ENCODE measurements at regions not wholly inside any gene's neighbourhood (a gene's known extent, or its start where the extent isn't known, plus 50 kb on each side); places are given as distances from the start of the nearest gene placed in this dataset.
"Not testable (repeated sequence)": the region's sequence is repeated elsewhere in the genome, so short reads cannot be mapped to it uniquely, and the experiment has no call there.

GRCh38 chr2:85945172-85945571 lies 56.4 kb upstream of the ST3GAL5 start:
- DNase-seq: no peak
- no peak for ATAC-seq
- intact Hi-C loops (cut with DNase I): no loop called here

- DNase-seq (no peak), ATAC-seq (no peak)
- intact Hi-C loops (cut with DNase I): no loop called here
These were observed 53.7 kb upstream of the ST3GAL5 start for GRCh38 chr2:85942346-85942957.

- intact Hi-C loops (cut with DNase I); DNase-seq; ATAC-seq: not testable (repeated sequence)
These were observed 52.7 kb upstream of the ST3GAL5 start for GRCh38 chr2:85941490-85941889.

GRCh38 chr2:85939131-85939530 lies 50.3 kb upstream of the ST3GAL5 start:
- ATAC-seq: no peak
- DNase-seq: no peak
- intact Hi-C loops (cut with DNase I): no loop called here

Data from left cardiac atrium (tissue), 4 donors.